ENCODE measurements at regions not wholly inside any gene's neighbourhood (a gene's known extent, or its start where the extent isn't known, plus 50 kb on each side); places are given as distances from the start of the nearest gene placed in this dataset.

GRCh38 chr16:63628812-63629211, 1493.1 kb downstream of the CDH11 start:
- Mint-ChIP-seq H3K9me3 (peaks cover 5 to 6% of the 10 kb centered on the region in 2 donors), H3K4me3 (no peak overlapping the region), H3K4me1 (ENCODE audit: low read depth) (no peaks in the 10 kb centered on the region), H3K27ac (no peak overlapping the region), H3K36me3 (ENCODE audit: insufficient read depth in 2 of 2) (no peaks in the 10 kb centered on the region), H3K27me3 (ENCODE audit: low read depth) (no peaks in the 10 kb centered on the region)
- DNase-seq (no peak), ATAC-seq (replicated peaks in 1 of 2) (no peak)

GRCh38 chr16:63625126-63625525, 1496.7 kb downstream of the CDH11 start:
- Mint-ChIP-seq H3K27me3 (ENCODE audit: low read depth) (no peaks in the 10 kb centered on the region), H3K4me3 (no peak overlapping the region), H3K36me3 (ENCODE audit: insufficient read depth in 2 of 2) (no peaks in the 10 kb centered on the region), H3K9me3 (peaks cover 3 to 6% of the 10 kb centered on the region in 2 donors), H3K27ac (no peak overlapping the region), H3K4me1 (ENCODE audit: low read depth) (no peaks in the 10 kb centered on the region)
- no peak for ATAC-seq (replicated peaks in 1 of 2)
- no peak for DNase-seq

- no peak overlapping the region for H3K27ac Mint-ChIP-seq
- no peaks in the 10 kb centered on the region for H3K36me3 Mint-ChIP-seq (ENCODE audit: insufficient read depth in 2 of 2)
- no peaks in the 10 kb centered on the region for H3K27me3 Mint-ChIP-seq (ENCODE audit: low read depth)
- peaks cover 3 to 6% of the 10 kb centered on the region in 2 donors for H3K9me3 Mint-ChIP-seq
- no peak overlapping the region for H3K4me3 Mint-ChIP-seq
- DNase-seq (no peak), ATAC-seq (replicated peaks in 1 of 2) (no peak)
- no peaks in the 10 kb centered on the region for H3K4me1 Mint-ChIP-seq (ENCODE audit: low read depth)
These were observed 1498.3 kb downstream of the CDH11 start for GRCh38 chr16:63623551-63624039.

DNA sequence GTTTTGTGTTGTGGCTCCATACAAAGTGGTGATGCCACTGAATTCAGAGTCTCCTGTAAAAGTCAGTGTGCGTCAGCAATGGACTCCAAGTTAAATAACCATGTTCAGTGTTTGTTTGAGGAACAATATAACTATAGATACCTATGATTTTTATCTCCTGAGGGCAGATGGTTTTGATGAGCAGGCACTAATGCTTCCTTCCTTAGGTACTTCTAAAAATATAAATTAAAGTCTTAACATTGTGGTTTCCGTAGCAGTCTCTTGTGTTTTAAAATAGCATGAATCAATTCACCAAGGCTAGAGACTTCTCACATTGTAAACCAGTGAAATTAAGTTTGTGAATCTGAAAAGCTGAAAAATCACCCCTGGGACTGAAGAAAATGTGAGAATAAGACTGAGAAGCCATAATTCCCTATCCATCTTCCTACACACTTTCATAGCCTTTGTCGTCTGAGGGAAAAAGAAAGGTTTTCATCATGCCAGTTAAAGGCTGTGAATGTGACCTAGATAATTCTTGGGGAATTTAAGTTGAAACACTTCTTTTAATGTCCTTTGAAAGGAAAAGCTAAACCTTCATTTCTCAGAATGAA, 1502.9 kb downstream of the CDH11 start:
- no peak for ATAC-seq (replicated peaks in 1 of 2)

GRCh38 chr16:63617990-63618763, 1503.7 kb downstream of the CDH11 start:
- H3K27me3 Mint-ChIP-seq (ENCODE audit: low read depth) = no peaks in the 10 kb centered on the region
- no peak overlapping the region for H3K4me3 Mint-ChIP-seq
- no peak for ATAC-seq (replicated peaks in 1 of 2)
- H3K27ac Mint-ChIP-seq = no peak overlapping the region
- H3K4me1 Mint-ChIP-seq (ENCODE audit: low read depth) = no peaks in the 10 kb centered on the region
- peaks cover 3 to 7% of the 10 kb centered on the region in 2 donors for H3K9me3 Mint-ChIP-seq
- DNase-seq = no peak
- H3K36me3 Mint-ChIP-seq (ENCODE audit: insufficient read depth in 2 of 2) = peaks cover 0 to 2% of the 10 kb centered on the region in 2 donors

More for the DNA sequence above, 1502.9 kb downstream of the CDH11 start:
- Mint-ChIP-seq H3K4me1 (ENCODE audit: low read depth) (no peaks in the 10 kb centered on the region), H3K9me3 (peaks cover 3 to 5% of the 10 kb centered on the region in 2 donors), H3K4me3 (no peak overlapping the region), H3K36me3 (ENCODE audit: insufficient read depth in 2 of 2) (peaks cover 0 to 2% of the 10 kb centered on the region in 2 donors), H3K27ac (no peak overlapping the region), H3K27me3 (ENCODE audit: low read depth) (no peaks in the 10 kb centered on the region)
- DNase-seq = no peak

- no peak overlapping the region for H3K4me3 Mint-ChIP-seq
- DNase-seq = no peak
- no peak for ATAC-seq (replicated peaks in 1 of 2)
- H3K27me3 Mint-ChIP-seq (ENCODE audit: low read depth) = no peaks in the 10 kb centered on the region
- no peaks in the 10 kb centered on the region for H3K4me1 Mint-ChIP-seq (ENCODE audit: low read depth)
- no peak overlapping the region for H3K27ac Mint-ChIP-seq
- H3K36me3 Mint-ChIP-seq (ENCODE audit: insufficient read depth in 2 of 2) = peaks cover 0 to 2% of the 10 kb centered on the region in 2 donors
- H3K9me3 Mint-ChIP-seq = peaks cover 5 to 10% of the 10 kb centered on the region in 2 donors
These were observed 1504.5 kb downstream of the CDH11 start for GRCh38 chr16:63617047-63617989.

DNA sequence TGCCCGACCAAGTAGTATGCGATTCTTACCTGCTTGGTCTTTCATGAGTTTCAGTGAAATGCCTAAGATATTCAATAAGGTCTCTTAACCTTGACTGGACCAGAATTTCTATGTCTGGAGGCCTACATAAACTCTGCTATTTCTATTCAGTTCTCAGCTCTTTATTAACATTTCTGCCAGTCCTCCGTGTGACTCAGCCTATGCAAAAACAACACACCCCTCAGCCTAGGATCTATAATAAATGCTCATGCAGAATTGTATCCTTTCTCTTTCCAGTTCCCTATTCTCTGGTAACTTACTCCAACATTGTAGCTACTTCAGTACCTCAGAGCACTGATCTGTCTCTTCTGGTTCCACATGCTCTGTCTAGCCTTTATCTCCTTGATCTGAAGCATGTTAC, 1507.4 kb downstream of the CDH11 start:
- no peaks in the 10 kb centered on the region for H3K27me3 Mint-ChIP-seq (ENCODE audit: low read depth)
- no peak overlapping the region for H3K4me3 Mint-ChIP-seq
- H3K36me3 Mint-ChIP-seq (ENCODE audit: insufficient read depth in 2 of 2) = peaks cover 1 to 2% of the 10 kb centered on the region in 2 donors
- DNase-seq (no peak), ATAC-seq (replicated peaks in 1 of 2) (no peak)
- H3K9me3 Mint-ChIP-seq = peaks cover 10 to 11% of the 10 kb centered on the region in 2 donors
- H3K27ac Mint-ChIP-seq = no peak overlapping the region
- H3K4me1 Mint-ChIP-seq (ENCODE audit: low read depth) = no peaks in the 10 kb centered on the region

- Mint-ChIP-seq H3K27me3 (ENCODE audit: low read depth) (no peaks in the 10 kb centered on the region), H3K36me3 (ENCODE audit: insufficient read depth in 2 of 2) (peaks cover 1 to 2% of the 10 kb centered on the region in 2 donors), H3K4me1 (ENCODE audit: low read depth) (no peaks in the 10 kb centered on the region), H3K4me3 (no peak overlapping the region), H3K27ac (no peak overlapping the region), H3K9me3 (peaks cover 12 to 15% of the 10 kb centered on the region in 2 donors)
- DNase-seq = no peak
- ATAC-seq (replicated peaks in 1 of 2) = no peak
These were observed 1508.2 kb downstream of the CDH11 start for GRCh38 chr16:63613701-63614100.

DNA sequence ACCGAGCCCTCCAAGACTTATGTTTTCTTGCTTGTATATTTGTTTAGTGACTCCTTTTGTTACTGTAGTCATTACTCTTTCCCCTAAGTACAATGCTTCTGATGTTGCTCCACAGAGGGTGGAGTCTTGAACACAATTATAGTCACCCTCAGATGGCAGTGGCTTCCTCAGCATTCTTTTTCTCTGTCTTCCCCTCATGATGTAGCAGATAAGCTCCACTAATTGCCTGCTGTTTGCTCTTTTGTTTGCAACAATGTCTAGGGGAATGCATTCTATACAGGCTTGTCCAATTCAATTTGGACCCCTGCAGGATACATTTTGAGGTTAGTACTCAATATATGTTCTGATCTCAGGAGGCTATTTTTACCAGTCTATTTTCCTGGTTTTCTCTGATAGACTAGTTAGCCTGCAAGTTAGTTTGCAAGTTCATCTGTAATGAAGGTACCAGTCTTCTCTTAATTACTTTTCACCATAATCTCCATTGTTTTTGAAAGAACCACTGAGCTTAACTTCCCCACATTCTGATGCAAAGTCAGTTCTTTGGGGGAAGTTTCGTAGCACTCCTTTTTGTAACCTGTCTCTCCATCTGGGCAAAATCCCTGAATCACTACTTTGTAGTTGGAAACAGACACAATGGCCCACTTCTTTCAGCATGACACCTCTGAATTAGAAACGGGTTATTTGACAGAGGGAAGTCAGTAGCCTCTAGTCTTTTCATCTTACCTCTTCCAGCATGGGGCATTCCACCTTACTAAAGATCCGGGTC, 1509.2 kb downstream of the CDH11 start:
- Mint-ChIP-seq H3K9me3 (peaks cover 14 to 17% of the 10 kb centered on the region in 2 donors), H3K27ac (no peak overlapping the region)

GRCh38 chr16:63606778-63607177, 1515.1 kb downstream of the CDH11 start:
- DNase-seq (no peak), ATAC-seq (replicated peaks in 1 of 2) (no peak)
- Mint-ChIP-seq H3K27ac (no peak overlapping the region), H3K4me1 (ENCODE audit: low read depth) (no peaks in the 10 kb centered on the region), H3K27me3 (ENCODE audit: low read depth) (no peaks in the 10 kb centered on the region), H3K4me3 (no peak overlapping the region), H3K36me3 (ENCODE audit: insufficient read depth in 2 of 2) (peaks cover 2 to 3% of the 10 kb centered on the region in 2 donors), H3K9me3 (peaks cover 10 to 21% of the 10 kb centered on the region in 2 donors)

More for the DNA sequence above, 1509.2 kb downstream of the CDH11 start:
- no peak for DNase-seq
- no peak for ATAC-seq (replicated peaks in 1 of 2)
- no peak overlapping the region for H3K4me3 Mint-ChIP-seq
- H3K4me1 Mint-ChIP-seq (ENCODE audit: low read depth) = no peaks in the 10 kb centered on the region
- H3K27me3 Mint-ChIP-seq (ENCODE audit: low read depth) = no peaks in the 10 kb centered on the region
- peaks cover 1 to 2% of the 10 kb centered on the region in 2 donors for H3K36me3 Mint-ChIP-seq (ENCODE audit: insufficient read depth in 2 of 2)

- no peak overlapping the region for H3K27ac Mint-ChIP-seq
- no peak for DNase-seq
- H3K36me3 Mint-ChIP-seq (ENCODE audit: insufficient read depth in 2 of 2) = peaks cover 2 to 3% of the 10 kb centered on the region in 2 donors
- no peaks in the 10 kb centered on the region for H3K27me3 Mint-ChIP-seq (ENCODE audit: low read depth)
- H3K9me3 Mint-ChIP-seq = peaks cover 8 to 23% of the 10 kb centered on the region in 2 donors
- ATAC-seq (replicated peaks in 1 of 2) = no peak
- no peak overlapping the region for H3K4me3 Mint-ChIP-seq
- no peaks in the 10 kb centered on the region for H3K4me1 Mint-ChIP-seq (ENCODE audit: low read depth)
These were observed 1519.5 kb downstream of the CDH11 start for GRCh38 chr16:63602206-63602927.

DNA sequence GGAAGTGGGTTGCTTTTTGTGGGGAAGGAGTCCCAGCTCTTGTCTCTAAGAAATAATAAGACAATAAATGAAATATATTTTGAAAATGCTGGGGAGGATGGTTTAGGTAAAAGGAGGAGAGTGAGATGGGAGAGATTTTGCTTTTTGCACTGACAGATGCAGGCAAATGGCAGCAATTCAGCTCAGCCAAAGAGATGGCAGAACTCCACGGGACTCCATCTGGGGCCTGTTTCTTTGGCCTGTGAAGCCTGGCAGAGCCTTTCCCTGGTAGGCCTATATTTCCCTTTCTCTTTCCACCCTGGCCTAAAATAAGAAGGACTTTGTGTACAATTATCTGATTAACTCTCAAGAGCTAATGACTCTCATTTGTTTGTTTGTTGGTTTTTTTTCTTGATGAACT, 1525.1 kb downstream of the CDH11 start:
- H3K27ac Mint-ChIP-seq = no peak overlapping the region
- H3K36me3 Mint-ChIP-seq (ENCODE audit: insufficient read depth in 2 of 2) = no peaks in the 10 kb centered on the region
- DNase-seq (no peak), ATAC-seq (replicated peaks in 1 of 2) (no peak)
- H3K4me3 Mint-ChIP-seq = no peak overlapping the region
- H3K4me1 Mint-ChIP-seq (ENCODE audit: low read depth) = no peaks in the 10 kb centered on the region
- peaks cover 7% of the 10 kb centered on the region in 2 donors for H3K9me3 Mint-ChIP-seq
- no peaks in the 10 kb centered on the region for H3K27me3 Mint-ChIP-seq (ENCODE audit: low read depth)
